Esophagus muscularis mucosa (tissue), 4 donors: ENCODE measurements at regions not wholly inside any gene's neighbourhood (a gene's known extent, or its start where the extent isn't known, plus 50 kb on each side); places are given as distances from the start of the nearest gene placed in this dataset.

Experiments used
- DNase-seq: peaks from one replicate; pipeline ENCODE4 v3.0.0-alpha.2; 2017; ENCODE audit errors: extremely low spot score
- H3K27ac ChIP-seq, 4 donors: fragments of 200-600 bp; sonication (generic); replicated peaks in 1 of 4; 1 replicate in 3 of 4; 2 replicates in 1 of 4; pipeline ENCODE4 v1.5.1; 2016 to 2019; ENCODE audit warnings: mild to moderate bottlenecking in 1 of 4
- H3K27me3 ChIP-seq, 4 donors: fragments of 200-600 bp; sonication (generic); one replicate each; pipeline versions ENCODE4 v1.5.1 to v1.6.0; 2016 to 2019
- H3K36me3 ChIP-seq, 4 donors: fragments of 200-600 bp; sonication (generic); one replicate each; pipeline ENCODE4 v1.5.1; 2016 to 2019
- H3K4me1 ChIP-seq, 4 donors: fragments of 200-600 bp; sonication (generic); one replicate each; pipeline ENCODE4 v1.5.1; 2016 to 2019
- H3K4me3 ChIP-seq, 4 donors: fragments of 200-600 bp; sonication (generic); 1 replicate in 2 of 4; 2 replicates in 2 of 4; pipeline ENCODE4 v1.5.1; 2016 to 2019; ENCODE audit warnings: mild to moderate bottlenecking in 4 of 4, moderate library complexity in 1 of 4
- H3K9me3 ChIP-seq, 4 donors: fragments of 200-600 bp; sonication (generic); 1 replicate in 3 of 4; 2 replicates in 1 of 4; pipeline ENCODE4 v1.5.1; 2016 to 2019
- CTCF ChIP-seq, 3 experiments: fragments of 200-600 bp in 2 of 3; fragments of 450-650 bp in 1 of 3; sonication (generic) in 2 of 3; IDR thresholded peaks; one replicate each; pipeline ENCODE4 v1.5.1; 2017 to 2019; ENCODE audit warnings: antibody characterized with exemption in 3 of 3, mild to moderate bottlenecking in 2 of 3, moderate library complexity in 1 of 3
- EP300 ChIP-seq: sonication (generic); formaldehyde crosslinking; IDR thresholded peaks from one replicate; pipeline ENCODE4 v1.6.1; 2017; ENCODE audit warnings: antibody characterized with exemption
- POLR2A ChIP-seq: fragments of 450-650 bp; IDR thresholded peaks from one replicate; pipeline ENCODE4 v1.6.1; 2017; ENCODE audit warnings: antibody characterized with exemption, moderate library complexity, mild to moderate bottlenecking, low read depth
- POLR2AphosphoS5 ChIP-seq, 2 donors: sonication (generic); formaldehyde crosslinking; IDR thresholded peaks; one replicate each; pipeline ENCODE4 v1.6.1; 2017; ENCODE audit warnings: antibody characterized with exemption in 2 of 2
- WGBS: methylation state at CpG from one replicate; pipeline ENCODE4 v1.1.5; 2018; 5-methylcytosine and 5-hydroxymethylcytosine counted together
- intact Hi-C: fragments of 100-400 bp; cut with DNase I; formaldehyde crosslinking; loops from one replicate; pipeline ENCODE4 v1.15.1; 2023

GRCh38 chr3:18538463-18539230 is 113.5 kb upstream of the SATB1 start:
- TF ChIP-seq CTCF (IDR thresholded peaks at IDR 0.05): no peak
- TF ChIP-seq POLR2AphosphoS5 (IDR thresholded peaks at IDR 0.05): no peak
- TF ChIP-seq POLR2A: no peak
- no peak for TF ChIP-seq EP300
- 89% methylated on average over 7 of the region's 7 CpGs for WGBS
- Histone ChIP-seq H3K27me3 (no peaks in the 10 kb centered on the region), H3K36me3 (no peaks in the 10 kb centered on the region), H3K27ac (no peak overlapping the region), H3K9me3 (no peaks in the 10 kb centered on the region), H3K4me1 (no peaks in the 10 kb centered on the region), H3K4me3 (no peak overlapping the region)
- DNase-seq: no peak
- intact Hi-C loops: no loop called here

- intact Hi-C loops: no loop called here
- no peak for DNase-seq
- TF ChIP-seq CTCF (IDR thresholded peaks at IDR 0.05) (no peak), POLR2A (no peak), EP300 (no peak), POLR2AphosphoS5 (IDR thresholded peaks at IDR 0.05) (no peak)
- no peaks in the 10 kb centered on the region for H3K4me1 ChIP-seq
- WGBS: 79% methylated on average over 2 of the region's 2 CpGs
- H3K27me3 ChIP-seq: no peaks in the 10 kb centered on the region
- no peak overlapping the region for H3K27ac ChIP-seq
- H3K9me3 ChIP-seq: no peaks in the 10 kb centered on the region
- H3K4me3 ChIP-seq: no peak overlapping the region
- H3K36me3 ChIP-seq: no peaks in the 10 kb centered on the region
These were observed 107.9 kb upstream of the SATB1 start for GRCh38 chr3:18533039-18533438.

- Histone ChIP-seq H3K9me3 (no peaks in the 10 kb centered on the region), H3K4me1 (no peaks in the 10 kb centered on the region), H3K27ac (no peak overlapping the region), H3K27me3 (no peaks in the 10 kb centered on the region), H3K4me3 (no peak overlapping the region), H3K36me3 (no peaks in the 10 kb centered on the region)
- 93% methylated on average over 1 of the region's 1 CpG for WGBS
- no peak for TF ChIP-seq EP300
- no peak for TF ChIP-seq POLR2A
- no peak for TF ChIP-seq CTCF (IDR thresholded peaks at IDR 0.05)
- no peak for TF ChIP-seq POLR2AphosphoS5 (IDR thresholded peaks at IDR 0.05)
- intact Hi-C loops: no loop called here
- no peak for DNase-seq
These were observed 106.5 kb upstream of the SATB1 start for GRCh38 chr3:18531662-18532061.

- intact Hi-C loops: no loop called here
- Histone ChIP-seq H3K4me1 (no peaks in the 10 kb centered on the region), H3K9me3 (peaks cover 0 to 5% (median 5%) of the 10 kb centered on the region in 4 donors), H3K27ac (no peak overlapping the region), H3K36me3 (no peaks in the 10 kb centered on the region), H3K4me3 (no peak overlapping the region), H3K27me3 (no peaks in the 10 kb centered on the region)
- WGBS: 38% methylated on average over 1 of the region's 1 CpG
- DNase-seq: no peak
- TF ChIP-seq CTCF (IDR thresholded peaks at IDR 0.05) (no peak), POLR2A (no peak), EP300 (no peak), POLR2AphosphoS5 (IDR thresholded peaks at IDR 0.05) (no peak)
These were observed 104.5 kb upstream of the SATB1 start for GRCh38 chr3:18529631-18530030.

- intact Hi-C loops: no loop called here
- H3K9me3 ChIP-seq: peaks cover 0 to 8% (median 6%) of the 10 kb centered on the region in 4 donors
- H3K36me3 ChIP-seq: no peaks in the 10 kb centered on the region
- no peak for DNase-seq
- no peaks in the 10 kb centered on the region for H3K4me1 ChIP-seq
- H3K4me3 ChIP-seq: no peak overlapping the region
- no peak overlapping the region for H3K27ac ChIP-seq
- TF ChIP-seq EP300 (no peak), POLR2AphosphoS5 (IDR thresholded peaks at IDR 0.05) (no peak), CTCF (IDR thresholded peaks at IDR 0.05) (no peak), POLR2A (no peak)
- H3K27me3 ChIP-seq: no peaks in the 10 kb centered on the region
These were observed 102.6 kb upstream of the SATB1 start for GRCh38 chr3:18527691-18528090.
